HAP-1 (cell line): ENCODE measurements at regions not wholly inside any gene's neighbourhood (a gene's known extent, or its start where the extent isn't known, plus 50 kb on each side); places are given as distances from the start of the nearest gene placed in this dataset.

Source experiments
- DNase-seq, 2 experiments: peaks; one replicate each; pipeline ENCODE4 v3.0.0-alpha.2; 2016 to 2020; ENCODE audit warnings: low spot score in 2 of 2
- H3K27me3 ChIP-seq: fragments of 250-450 bp; sonication (Bioruptor Pico); 2 replicates; pipeline ENCODE4 v1.5.1; 2020; ENCODE audit warnings: low read depth, mild to moderate bottlenecking, moderate library complexity
- H3K36me3 ChIP-seq: fragments of 250-450 bp; sonication (Bioruptor Pico); replicated peaks from 2 replicates; pipeline ENCODE4 v1.5.1; 2020; ENCODE audit warnings: mild to moderate bottlenecking
- H3K4me1 ChIP-seq: fragments of 250-450 bp; sonication (Bioruptor Pico); 2 replicates; pipeline ENCODE4 v1.5.1; 2020; ENCODE audit warnings: mild to moderate bottlenecking
- H3K4me3 ChIP-seq: fragments of 250-450 bp; sonication (Bioruptor Pico); 2 replicates; pipeline ENCODE4 v1.5.1; 2020; ENCODE audit warnings: mild to moderate bottlenecking, moderate library complexity
- H3K9me3 ChIP-seq: fragments of 250-450 bp; sonication (Bioruptor Pico); 2 replicates; pipeline ENCODE4 v1.5.1; 2020; ENCODE audit warnings: mild to moderate bottlenecking, moderate library complexity
- in situ Hi-C: fragments of 300-500 bp; cut with MboI; formaldehyde crosslinking; loops from 3 replicates; pipeline ENCODE4 v1.14.3; 2020; ENCODE audit warnings: low sequenced_read_pairs, inconsistent platforms, mixed read lengths

DNA sequence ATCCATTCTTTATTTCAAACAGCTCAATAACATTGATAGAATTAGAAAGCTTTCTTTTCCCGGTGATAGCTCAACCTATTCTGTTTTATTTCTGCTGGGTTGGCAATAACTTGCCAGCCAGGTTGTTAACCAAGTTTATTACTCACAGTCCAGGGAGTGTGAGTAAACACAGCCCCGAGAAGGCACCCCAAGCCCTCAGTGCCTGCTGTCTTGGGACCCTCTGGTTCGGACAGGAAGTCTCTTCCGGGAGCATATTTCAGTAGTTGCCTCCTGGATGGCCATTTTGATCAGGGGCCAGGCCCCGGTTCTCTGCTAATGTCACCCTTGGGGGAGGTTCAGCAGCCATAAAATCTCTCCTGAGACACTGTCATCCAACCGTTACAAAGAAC is 176.8 kb downstream of the INO80D start:
- in situ Hi-C loops, result no loop called here
- no peaks in the 10 kb centered on the region for H3K36me3 ChIP-seq
- H3K4me3 ChIP-seq, result no peak overlapping the region
- H3K27me3 ChIP-seq, result 0 out of 2 replicates have a peak, but pooled peaks cover 2% of the 10 kb centered on the region
- no peaks in the 10 kb centered on the region for H3K9me3 ChIP-seq
- DNase-seq, result no peak
- H3K4me1 ChIP-seq, result no peaks in the 10 kb centered on the region

DNA sequence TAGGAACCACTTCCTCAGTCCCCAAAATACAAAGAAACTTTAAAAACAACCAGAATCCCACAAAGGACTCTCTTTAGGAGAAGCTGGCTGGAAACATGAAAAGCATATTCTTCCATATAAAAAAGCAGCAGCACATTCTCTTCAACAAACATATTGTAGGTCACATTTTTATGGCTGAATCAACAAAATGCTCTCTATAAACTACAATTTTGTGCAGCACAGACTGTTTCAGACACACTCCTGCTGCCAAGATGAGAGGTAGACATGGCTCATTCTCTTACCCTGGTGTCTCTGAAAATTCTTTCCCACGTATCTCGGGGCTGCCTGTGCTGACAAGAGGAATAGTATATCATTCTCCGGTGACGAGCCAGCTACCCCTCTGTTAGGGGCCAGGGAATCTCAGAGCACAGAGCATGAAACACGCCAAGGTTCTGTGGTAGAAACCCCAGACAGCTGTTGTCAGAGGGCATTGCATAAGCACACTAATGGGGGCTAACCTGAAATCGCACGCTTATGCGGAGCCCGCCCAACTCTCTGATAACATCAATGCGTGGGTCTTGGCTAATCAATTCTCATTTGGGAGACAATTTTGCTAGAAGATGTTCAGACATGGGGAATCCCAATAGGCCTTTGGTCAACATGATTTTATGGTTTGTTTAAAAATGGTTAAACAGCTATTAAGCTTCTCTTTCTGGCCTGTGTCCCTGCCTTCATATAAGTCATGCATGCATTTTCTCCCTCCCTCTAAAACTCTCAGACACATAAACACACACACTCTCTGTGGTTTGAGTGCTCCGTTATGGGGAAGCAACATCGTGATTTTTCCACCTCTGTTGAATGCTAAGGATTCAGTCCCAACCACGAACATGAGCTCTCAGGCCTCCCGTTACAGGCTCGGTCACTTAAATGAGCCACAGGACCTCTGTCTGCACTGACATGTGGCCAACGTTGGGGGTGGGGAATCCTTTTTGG is 177.5 kb downstream of the INO80D start:
- no peaks in the 10 kb centered on the region for H3K4me1 ChIP-seq
- 0 out of 2 replicates have a peak, but pooled peaks cover 2% of the 10 kb centered on the region for H3K27me3 ChIP-seq
- in situ Hi-C loops, result no loop called here
- H3K9me3 ChIP-seq, result no peaks in the 10 kb centered on the region
- no peak for DNase-seq
- no peak overlapping the region for H3K4me3 ChIP-seq
- no peaks in the 10 kb centered on the region for H3K36me3 ChIP-seq

DNA sequence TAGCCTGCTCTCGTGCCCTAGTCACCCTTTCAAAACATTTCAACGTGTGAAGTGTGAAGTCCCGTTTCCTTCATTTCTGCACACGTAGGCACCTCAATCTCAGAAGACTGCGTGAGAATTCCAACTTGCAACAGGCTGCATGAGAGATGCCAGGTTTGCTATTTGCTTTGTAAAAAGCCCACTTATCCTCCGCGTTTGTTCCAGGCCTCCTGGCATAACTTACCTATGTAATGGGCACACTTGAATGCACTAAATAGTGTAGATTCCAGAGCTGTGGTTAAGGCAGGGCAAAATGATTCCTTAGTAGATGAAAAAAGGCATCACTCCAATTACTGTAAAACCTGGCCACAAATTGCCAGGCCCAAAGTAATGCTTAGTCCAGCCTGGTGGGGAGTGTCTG is 179.6 kb downstream of the INO80D start:
- H3K27me3 ChIP-seq, result 0 out of 2 replicates have a peak, but pooled peaks cover 2% of the 10 kb centered on the region
- no peak for DNase-seq
- no peaks in the 10 kb centered on the region for H3K36me3 ChIP-seq
- H3K9me3 ChIP-seq, result no peaks in the 10 kb centered on the region
- no peak overlapping the region for H3K4me3 ChIP-seq
- in situ Hi-C loops, result no loop called here
- no peaks in the 10 kb centered on the region for H3K4me1 ChIP-seq

DNA sequence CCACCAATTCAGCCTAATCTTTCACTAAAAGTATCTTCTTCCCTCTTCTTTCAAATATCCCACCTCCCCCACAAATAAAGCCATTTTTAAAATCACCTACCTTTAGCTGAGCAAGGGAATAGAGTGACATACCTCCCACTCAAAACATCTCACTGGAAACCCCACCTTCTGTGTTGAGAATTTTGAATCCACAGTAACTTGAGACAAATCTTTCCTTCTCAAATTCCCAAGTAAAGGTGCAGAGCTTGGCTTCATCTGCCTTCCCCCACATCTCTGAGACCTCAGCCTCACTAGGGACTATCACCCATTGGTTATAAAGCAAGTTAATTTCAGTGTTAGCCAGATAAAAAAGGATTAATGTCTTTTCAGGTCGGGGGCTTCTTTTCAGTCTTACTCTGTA is 180.4 kb downstream of the INO80D start:
- Histone ChIP-seq H3K4me3 (no peak overlapping the region), H3K4me1 (no peaks in the 10 kb centered on the region), H3K9me3 (no peaks in the 10 kb centered on the region), H3K27me3 (0 out of 2 replicates have a peak, but pooled peaks cover under 1% of the 10 kb centered on the region), H3K36me3 (no peaks in the 10 kb centered on the region)
- in situ Hi-C loops, result no loop called here
- DNase-seq, result no peak

DNA sequence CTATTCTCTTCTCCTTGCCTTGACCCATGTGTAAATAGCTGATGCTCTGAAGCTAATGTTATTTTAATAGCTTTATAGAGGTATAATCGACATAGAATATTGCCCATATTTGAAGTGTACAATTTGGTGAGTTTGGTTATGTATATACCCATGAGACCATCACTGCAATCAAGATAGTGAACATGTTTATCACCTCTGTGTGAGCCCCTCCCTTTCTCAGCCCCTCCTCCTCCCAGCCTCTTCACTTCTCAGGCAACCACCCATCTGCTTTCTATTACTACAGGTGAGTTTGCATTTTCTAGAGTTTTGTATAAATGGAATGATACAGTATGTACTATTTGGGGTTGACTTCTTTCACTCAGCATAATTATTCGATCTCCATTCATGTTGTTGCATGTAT is 181.1 kb downstream of the INO80D start:
- Histone ChIP-seq H3K4me3 (no peak overlapping the region), H3K36me3 (no peaks in the 10 kb centered on the region), H3K27me3 (no peaks in the 10 kb centered on the region), H3K9me3 (no peaks in the 10 kb centered on the region), H3K4me1 (no peaks in the 10 kb centered on the region)
- in situ Hi-C loops, result no loop called here
- no peak for DNase-seq

DNA sequence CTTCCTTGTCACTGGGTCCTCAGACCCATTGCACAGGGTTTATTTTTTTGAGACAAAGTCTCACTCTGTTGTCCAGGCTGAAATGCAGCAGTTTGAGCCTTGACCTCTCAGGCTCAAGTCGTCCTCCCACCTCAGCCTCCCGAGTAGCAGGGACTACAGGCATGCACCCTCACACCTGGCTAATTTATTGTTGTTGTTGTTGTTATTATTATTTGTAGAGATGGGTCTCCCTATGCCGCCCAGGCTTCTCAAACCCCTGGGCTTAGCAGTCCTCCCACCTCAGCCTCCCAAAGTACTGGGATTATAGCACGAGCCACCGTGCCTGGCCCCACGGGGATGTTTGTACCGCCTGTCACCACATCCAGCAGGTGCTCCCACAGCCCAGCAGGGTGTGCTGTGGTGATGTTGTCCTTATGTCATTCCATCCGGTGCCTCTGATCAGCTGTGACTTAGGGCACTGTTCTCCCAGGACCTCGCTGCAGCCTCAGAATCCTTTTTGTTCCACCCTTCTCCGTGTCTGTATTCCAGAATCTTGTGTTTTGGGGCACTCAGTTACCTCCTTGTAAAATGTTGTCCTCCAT is 182.3 kb downstream of the INO80D start:
- no peak overlapping the region for H3K4me3 ChIP-seq
- peak; percentile 52 to 55 for DNase-seq
- no peaks in the 10 kb centered on the region for H3K4me1 ChIP-seq
- in situ Hi-C loops, result no loop called here
- H3K9me3 ChIP-seq, result no peaks in the 10 kb centered on the region
- no peaks in the 10 kb centered on the region for H3K36me3 ChIP-seq
- no peaks in the 10 kb centered on the region for H3K27me3 ChIP-seq

DNA sequence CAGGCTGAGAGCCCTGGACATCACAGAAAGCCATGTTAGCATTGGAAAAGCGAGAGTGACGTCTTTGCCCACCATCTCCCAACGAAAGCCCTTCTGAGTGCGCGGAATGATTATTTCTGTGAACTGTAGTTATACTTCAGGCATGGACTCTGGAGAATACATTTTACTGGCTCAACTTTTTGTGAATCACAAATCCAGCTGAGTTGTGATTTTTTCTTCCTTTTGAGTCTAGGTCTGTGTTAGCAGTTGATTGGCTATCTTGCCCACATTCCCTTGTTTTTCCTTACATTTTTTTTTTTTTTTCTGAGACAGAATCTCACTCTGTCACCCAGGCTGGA is 183.1 kb downstream of the INO80D start:
- Histone ChIP-seq H3K27me3 (no peaks in the 10 kb centered on the region), H3K4me3 (no peak overlapping the region), H3K36me3 (no peaks in the 10 kb centered on the region), H3K4me1 (no peaks in the 10 kb centered on the region), H3K9me3 (no peaks in the 10 kb centered on the region)
- in situ Hi-C loops, result no loop called here
- DNase-seq, result no peak

DNA sequence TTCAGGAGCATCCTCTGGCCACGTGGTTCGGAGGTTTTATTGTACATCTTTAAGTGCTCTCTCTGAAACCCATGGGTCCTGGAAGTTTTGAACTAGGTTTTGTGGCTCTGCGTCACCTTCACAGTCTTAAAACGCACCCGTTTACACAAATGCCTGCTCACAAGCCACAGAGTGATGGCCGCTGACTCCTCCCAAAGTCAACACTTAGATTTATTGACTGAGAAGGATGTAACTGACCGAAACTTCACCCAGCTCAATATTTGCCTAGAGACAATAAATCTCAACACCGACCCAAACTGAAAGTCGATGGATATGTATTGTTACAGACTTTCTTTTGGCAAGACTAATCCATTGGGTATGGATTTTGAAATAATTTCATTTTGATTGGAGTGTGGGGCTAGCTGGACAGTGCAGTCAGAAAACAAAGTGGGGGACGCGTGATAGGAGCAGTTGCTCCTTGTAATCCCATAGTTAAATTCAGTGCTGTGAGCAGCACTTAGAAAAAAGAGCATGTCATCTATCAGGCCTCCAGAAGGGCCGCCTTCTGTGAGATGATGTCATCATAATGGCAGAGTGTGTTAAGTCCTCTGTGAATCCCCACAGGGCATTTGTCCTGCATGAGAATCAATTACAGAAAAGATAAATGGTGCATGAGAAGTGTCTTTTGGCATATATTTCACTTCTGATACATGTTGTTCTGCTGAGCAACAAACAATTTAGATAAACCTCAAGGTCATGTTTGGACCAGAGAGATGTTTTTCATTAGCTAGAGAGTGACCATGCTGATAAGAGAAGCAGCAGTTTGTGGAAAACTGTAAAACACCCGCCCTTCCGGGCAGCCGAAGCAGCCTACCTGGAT is 183.7 kb downstream of the INO80D start:
- in situ Hi-C loops, result no loop called here
- Histone ChIP-seq H3K9me3 (no peaks in the 10 kb centered on the region), H3K27me3 (no peaks in the 10 kb centered on the region), H3K4me1 (no peaks in the 10 kb centered on the region), H3K36me3 (no peaks in the 10 kb centered on the region), H3K4me3 (no peak overlapping the region)
- DNase-seq, result no peak

DNA sequence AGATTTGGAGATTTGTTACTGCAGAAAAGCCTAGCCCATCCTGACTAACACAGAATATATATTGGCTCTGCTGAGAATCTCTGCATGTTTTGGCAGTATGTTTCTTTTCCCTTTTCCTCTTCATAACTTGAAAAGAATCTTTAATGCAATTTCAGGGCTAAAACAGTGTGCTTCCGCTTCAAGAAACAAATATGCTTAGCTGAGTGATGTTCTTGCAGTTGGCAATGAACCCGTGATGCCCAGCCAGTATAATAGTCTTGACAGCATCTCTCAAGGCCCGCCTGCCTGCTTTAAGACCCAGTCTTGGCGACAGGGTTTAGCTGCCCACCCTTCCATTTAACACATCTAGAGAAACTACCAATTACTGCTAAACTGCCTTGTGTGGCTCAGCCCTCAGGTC is 184.5 kb downstream of the INO80D start:
- H3K4me1 ChIP-seq, result no peaks in the 10 kb centered on the region
- in situ Hi-C loops, result no loop called here
- no peak for DNase-seq

DNA sequence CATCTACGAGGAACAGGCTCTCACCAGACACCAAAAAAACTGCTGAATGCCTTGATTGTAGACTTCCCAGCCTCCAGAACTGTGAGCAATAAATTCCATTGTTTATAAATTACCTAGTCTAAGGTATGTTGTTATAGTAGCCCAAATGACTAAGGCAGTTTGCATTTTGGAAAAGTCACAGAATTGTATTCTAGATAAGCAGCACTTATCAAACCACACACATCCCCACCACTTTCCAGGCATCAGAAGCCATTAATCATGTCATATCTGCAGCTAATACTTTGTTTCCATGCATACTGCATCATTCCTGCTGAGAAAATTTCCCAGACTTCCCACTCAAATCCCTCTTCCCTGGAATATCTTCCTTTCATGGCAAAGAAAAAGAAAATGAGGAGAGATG is 187.2 kb downstream of the INO80D start:
- no peaks in the 10 kb centered on the region for H3K36me3 ChIP-seq
- no peaks in the 10 kb centered on the region for H3K4me1 ChIP-seq
- no peaks in the 10 kb centered on the region for H3K27me3 ChIP-seq
- DNase-seq, result no peak
- no peaks in the 10 kb centered on the region for H3K9me3 ChIP-seq
- in situ Hi-C loops, result no loop called here
- no peak overlapping the region for H3K4me3 ChIP-seq

More for the DNA sequence above, 184.5 kb downstream of the INO80D start:
- Histone ChIP-seq H3K36me3 (no peaks in the 10 kb centered on the region), H3K4me3 (no peak overlapping the region), H3K9me3 (no peaks in the 10 kb centered on the region), H3K27me3 (no peaks in the 10 kb centered on the region)

DNA sequence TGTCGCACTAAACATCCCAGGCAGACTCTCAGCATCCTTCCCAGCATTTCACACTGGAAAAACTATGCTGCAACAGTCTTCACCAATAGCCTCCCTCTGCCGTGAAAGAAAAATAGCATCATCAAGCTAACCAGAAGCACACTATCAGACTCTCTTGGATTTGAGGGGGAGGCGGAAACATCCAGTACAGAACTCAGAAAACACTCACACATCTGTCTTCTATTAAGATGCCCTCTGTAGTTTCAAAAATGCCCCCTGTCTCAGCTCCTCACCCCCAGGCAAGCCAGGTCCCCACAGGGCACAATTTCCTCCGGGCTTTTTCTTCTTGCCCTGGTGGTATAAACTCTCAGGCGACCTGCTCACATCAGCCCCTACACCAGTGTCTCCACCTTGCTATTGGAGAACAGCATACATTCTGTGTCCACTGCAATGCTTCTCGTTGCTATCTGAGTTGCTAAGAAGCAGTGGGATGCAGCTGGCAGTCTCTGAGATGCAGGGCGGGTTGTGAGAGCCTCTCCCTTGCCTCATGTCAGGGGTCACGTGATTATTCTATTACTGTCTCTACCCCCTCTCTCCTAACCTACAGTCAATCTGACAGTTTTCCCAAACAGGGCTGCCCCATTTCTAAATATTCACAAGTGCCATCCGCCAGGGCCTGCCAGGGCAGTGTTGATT is 189.9 kb downstream of the INO80D start:
- Histone ChIP-seq H3K4me1 (no peaks in the 10 kb centered on the region), H3K27me3 (no peaks in the 10 kb centered on the region), H3K36me3 (no peaks in the 10 kb centered on the region), H3K4me3 (no peak overlapping the region), H3K9me3 (no peaks in the 10 kb centered on the region)
- no peak for DNase-seq
- in situ Hi-C loops, result no loop called here

DNA sequence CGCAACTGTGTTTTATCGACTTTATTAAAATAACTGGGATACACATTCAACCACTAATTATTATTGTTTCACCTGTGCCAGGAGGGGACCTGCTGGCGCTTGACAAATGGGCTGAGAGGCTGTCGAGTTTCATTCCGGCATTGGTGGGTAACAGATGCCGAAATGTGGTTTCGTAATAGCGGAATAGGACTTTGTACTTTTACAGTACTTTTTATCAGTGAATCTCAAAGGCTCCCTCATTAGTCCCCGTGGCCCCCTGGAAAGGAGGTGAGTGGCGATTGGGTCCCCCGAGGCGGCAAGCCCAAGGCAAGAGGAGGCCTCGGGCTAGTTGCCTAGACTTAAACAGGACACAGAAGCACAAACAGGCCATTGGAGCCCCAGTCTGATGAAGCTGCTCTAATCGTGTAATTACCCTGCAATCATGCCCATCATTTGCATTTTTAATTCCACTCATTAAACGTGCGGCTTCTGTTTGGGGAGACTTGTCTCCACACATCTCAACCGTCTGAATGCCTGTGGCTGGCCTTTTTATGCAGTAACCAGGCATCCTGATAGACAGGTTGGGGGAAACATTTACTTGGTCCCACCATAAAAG is 193.2 kb downstream of the INO80D start:
- Histone ChIP-seq H3K36me3 (no peaks in the 10 kb centered on the region), H3K4me1 (no peaks in the 10 kb centered on the region), H3K4me3 (no peak overlapping the region), H3K27me3 (no peaks in the 10 kb centered on the region), H3K9me3 (no peaks in the 10 kb centered on the region)
- no peak for DNase-seq
- in situ Hi-C loops, result no loop called here

DNA sequence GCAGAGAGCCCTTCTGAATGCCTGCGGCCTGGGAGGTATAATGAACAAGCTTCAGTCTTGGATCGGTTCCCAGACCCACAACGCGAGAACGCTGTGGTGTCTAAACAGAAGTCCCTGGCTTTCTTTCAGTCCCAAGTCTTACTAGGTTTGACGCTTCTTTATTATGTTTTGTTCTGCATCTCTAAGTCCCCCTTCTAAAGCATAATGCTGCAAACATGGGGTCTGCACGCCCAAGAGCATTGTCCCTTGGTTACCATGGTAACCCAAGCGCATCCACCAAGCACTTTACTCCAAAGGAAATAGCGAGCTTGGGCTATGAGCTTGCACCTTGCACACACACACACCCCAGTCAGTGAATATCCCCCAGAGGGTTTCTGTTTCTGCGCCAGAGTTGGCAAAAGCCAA is 193.7 kb downstream of the INO80D start:
- in situ Hi-C loops, result no loop called here
- peak in 1 of 2 experiments; percentile 34 for DNase-seq

More for the DNA sequence above, 193.7 kb downstream of the INO80D start:
- Histone ChIP-seq H3K9me3 (no peaks in the 10 kb centered on the region), H3K4me1 (no peaks in the 10 kb centered on the region), H3K27me3 (no peaks in the 10 kb centered on the region), H3K36me3 (no peaks in the 10 kb centered on the region), H3K4me3 (no peak overlapping the region)
